Thyroid gland (tissue), 4 donors: ENCODE measurements at regions not wholly inside any gene's neighbourhood (a gene's known extent, or its start where the extent isn't known, plus 50 kb on each side); places are given as distances from the start of the nearest gene placed in this dataset.

Experiments used
- POLR2A ChIP-seq, 2 donors: fragments of 450-650 bp; IDR thresholded peaks; one replicate each; pipeline ENCODE4 v1.6.1; 2017; ENCODE audit warnings: antibody characterized with exemption in 2 of 2, mild to moderate bottlenecking in 2 of 2, moderate library complexity in 1 of 2
- TF ChIP-seq, protein P1 (sequence below), 6 experiments: fragments of 200-600 bp in 3 of 6; fragments of 450-650 bp in 3 of 6; sonication (generic) in 3 of 6; IDR thresholded peaks; one replicate each; pipeline ENCODE4 v1.5.1; 2016 to 2019; ENCODE audit warnings: antibody characterized with exemption in 6 of 6, mild to moderate bottlenecking in 2 of 6, inconsistent platforms in 1 of 6, moderate library complexity in 1 of 6

DNA sequence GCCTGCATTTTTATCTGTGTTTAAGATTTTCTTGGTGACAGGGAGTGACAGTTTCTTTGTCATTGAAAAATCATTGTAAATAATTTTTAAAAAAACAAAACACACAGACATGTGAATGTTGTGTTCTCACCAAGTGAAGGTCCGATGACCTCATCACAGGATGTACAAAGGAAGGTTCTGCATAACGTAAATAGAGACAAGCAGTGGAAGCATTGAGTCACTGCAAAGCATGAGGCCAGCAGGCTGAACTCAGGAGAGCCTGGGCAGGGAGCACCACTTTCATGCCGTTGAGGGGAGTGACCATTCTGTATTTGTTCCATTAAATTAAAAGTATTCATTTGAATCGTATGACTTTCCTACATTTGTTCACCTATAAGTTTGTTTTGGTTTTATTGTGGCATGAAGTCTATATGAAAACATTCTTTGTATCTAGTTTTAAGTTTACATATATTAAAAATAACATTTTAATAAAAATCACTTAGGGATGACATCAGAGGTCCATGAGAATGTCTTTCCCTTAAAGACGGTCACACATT is 70.4 kb upstream of the TLE1 start:
- TF ChIP-seq POLR2A (IDR thresholded peaks at IDR 0.05), result no peak
- TF ChIP-seq, protein P1, sequence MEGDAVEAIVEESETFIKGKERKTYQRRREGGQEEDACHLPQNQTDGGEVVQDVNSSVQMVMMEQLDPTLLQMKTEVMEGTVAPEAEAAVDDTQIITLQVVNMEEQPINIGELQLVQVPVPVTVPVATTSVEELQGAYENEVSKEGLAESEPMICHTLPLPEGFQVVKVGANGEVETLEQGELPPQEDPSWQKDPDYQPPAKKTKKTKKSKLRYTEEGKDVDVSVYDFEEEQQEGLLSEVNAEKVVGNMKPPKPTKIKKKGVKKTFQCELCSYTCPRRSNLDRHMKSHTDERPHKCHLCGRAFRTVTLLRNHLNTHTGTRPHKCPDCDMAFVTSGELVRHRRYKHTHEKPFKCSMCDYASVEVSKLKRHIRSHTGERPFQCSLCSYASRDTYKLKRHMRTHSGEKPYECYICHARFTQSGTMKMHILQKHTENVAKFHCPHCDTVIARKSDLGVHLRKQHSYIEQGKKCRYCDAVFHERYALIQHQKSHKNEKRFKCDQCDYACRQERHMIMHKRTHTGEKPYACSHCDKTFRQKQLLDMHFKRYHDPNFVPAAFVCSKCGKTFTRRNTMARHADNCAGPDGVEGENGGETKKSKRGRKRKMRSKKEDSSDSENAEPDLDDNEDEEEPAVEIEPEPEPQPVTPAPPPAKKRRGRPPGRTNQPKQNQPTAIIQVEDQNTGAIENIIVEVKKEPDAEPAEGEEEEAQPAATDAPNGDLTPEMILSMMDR (IDR thresholded peaks at IDR 0.05), result no peak
